ENCODE measurements at regions not wholly inside any gene's neighbourhood (a gene's known extent, or its start where the extent isn't known, plus 50 kb on each side); places are given as distances from the start of the nearest gene placed in this dataset.

DNA sequence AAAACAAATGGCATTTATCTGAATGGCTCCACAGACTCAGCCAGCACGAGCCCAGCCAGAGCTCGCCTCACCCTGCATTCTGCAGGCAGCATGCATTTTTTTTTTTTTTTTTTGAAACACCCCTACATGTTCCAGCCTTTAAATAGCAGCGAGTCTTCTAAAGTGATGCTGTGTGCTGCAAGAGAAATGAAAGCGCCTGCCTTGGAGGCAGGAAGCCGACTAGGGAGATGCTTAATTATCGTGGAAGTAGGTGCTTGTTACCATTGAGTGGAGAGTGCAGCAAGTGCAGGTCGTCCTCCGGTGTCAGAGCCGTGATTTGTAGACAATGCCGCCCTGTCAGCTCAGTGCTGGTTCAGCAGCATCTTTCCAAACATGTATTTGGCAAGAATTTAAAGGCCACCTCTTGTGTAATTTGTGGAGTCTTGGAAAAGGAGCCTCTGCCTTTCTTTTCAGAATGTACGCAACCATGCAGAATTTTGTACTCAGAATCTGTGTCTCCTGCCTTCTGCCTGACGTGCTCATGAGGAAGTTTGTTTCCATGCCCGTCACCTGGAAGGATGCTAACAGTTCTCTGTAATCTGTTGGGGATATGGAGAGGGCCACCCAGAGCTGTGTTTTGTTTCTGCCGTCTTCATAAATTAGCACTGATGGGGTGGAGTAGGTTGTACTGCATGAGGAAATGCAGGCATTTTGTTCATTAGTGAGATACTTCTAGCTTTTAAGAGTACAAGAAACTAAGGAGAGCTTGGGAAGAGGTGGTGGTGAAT, 345.9 kb upstream of the RGS6 start:
- DNase-seq, result no peak
- no peaks in the 10 kb centered on the region for H3K27me3 ChIP-seq (ENCODE audit: insufficient read depth, low read length, poor library complexity)
- peaks cover 6% of the 10 kb centered on the region; the same call in 1 of the 2 replicates for H3K79me2 ChIP-seq (ENCODE audit: insufficient read depth, low read length)
- ATAC-seq (ENCODE audit: insufficient read depth, low read depth), result no peak
- no peaks in the 10 kb centered on the region for H3K9me3 ChIP-seq (ENCODE audit: insufficient read depth, low read length, severe bottlenecking)
- H3K4me2 ChIP-seq (ENCODE audit: insufficient read depth, low read length), result no peak overlapping the region
- TF ChIP-seq EZH2 (IDR thresholded peaks at IDR 0.05; ENCODE audit: borderline replicate concordance, low read depth, low read length, severe bottlenecking), result no peak
- TF ChIP-seq, protein P1, sequence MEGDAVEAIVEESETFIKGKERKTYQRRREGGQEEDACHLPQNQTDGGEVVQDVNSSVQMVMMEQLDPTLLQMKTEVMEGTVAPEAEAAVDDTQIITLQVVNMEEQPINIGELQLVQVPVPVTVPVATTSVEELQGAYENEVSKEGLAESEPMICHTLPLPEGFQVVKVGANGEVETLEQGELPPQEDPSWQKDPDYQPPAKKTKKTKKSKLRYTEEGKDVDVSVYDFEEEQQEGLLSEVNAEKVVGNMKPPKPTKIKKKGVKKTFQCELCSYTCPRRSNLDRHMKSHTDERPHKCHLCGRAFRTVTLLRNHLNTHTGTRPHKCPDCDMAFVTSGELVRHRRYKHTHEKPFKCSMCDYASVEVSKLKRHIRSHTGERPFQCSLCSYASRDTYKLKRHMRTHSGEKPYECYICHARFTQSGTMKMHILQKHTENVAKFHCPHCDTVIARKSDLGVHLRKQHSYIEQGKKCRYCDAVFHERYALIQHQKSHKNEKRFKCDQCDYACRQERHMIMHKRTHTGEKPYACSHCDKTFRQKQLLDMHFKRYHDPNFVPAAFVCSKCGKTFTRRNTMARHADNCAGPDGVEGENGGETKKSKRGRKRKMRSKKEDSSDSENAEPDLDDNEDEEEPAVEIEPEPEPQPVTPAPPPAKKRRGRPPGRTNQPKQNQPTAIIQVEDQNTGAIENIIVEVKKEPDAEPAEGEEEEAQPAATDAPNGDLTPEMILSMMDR (IDR thresholded peaks at IDR 0.05; ENCODE audit: borderline replicate concordance, extremely low read depth, low read length, poor library complexity, severe bottlenecking), result no peak
- peaks cover 14% of the 10 kb centered on the region for H3K4me1 ChIP-seq (ENCODE audit: insufficient read depth, low read length)
- H3K4me3 ChIP-seq (ENCODE audit: low read depth in 1 of 2, low read length in 2 of 2), result no peak overlapping the region
- no peak overlapping the region for H3K27ac ChIP-seq (ENCODE audit: low read length)
- H2AFZ ChIP-seq (ENCODE audit: low read depth, low read length), result no peak overlapping the region
- no peak overlapping the region for H3K9ac ChIP-seq (ENCODE audit: low read depth, low read length)
- H4K20me1 ChIP-seq (ENCODE audit: insufficient read depth, low read length), result no peaks in the 10 kb centered on the region
- H3K36me3 ChIP-seq (ENCODE audit: insufficient read depth, low read length), result peaks cover 4% of the 10 kb centered on the region; the same call in 1 of the 2 replicates

DNA sequence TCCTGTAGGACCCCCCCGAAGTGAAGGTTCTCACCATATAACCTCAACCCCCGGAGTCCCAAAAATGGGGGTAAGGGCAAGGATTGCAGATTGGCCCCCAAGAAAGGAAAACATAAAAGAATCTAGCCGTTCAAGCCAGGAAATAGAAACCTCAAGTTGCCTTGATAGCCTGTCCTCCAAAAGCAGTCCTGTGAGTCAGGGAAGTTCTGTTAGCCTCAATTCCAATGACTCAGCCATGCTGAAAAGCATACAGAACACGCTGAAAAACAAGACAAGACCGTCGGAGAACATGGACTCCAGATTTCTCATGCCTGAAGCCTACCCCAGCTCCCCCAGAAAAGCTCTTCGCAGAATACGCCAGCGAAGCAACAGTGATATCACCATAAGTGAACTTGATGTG, 344.2 kb upstream of the RGS6 start:
- peaks cover 8% of the 10 kb centered on the region for H3K79me2 ChIP-seq (ENCODE audit: insufficient read depth, low read length)
- H4K20me1 ChIP-seq (ENCODE audit: insufficient read depth, low read length), result no peaks in the 10 kb centered on the region
- H3K36me3 ChIP-seq (ENCODE audit: insufficient read depth, low read length), result peaks cover 4% of the 10 kb centered on the region; the same call in 1 of the 2 replicates
- H3K4me1 ChIP-seq (ENCODE audit: insufficient read depth, low read length), result peaks cover 31% of the 10 kb centered on the region
- no peak overlapping the region for H3K4me3 ChIP-seq (ENCODE audit: low read depth in 1 of 2, low read length in 2 of 2)
- TF ChIP-seq EZH2 (IDR thresholded peaks at IDR 0.05; ENCODE audit: borderline replicate concordance, low read depth, low read length, severe bottlenecking), result no peak
- TF ChIP-seq, protein P1 (IDR thresholded peaks at IDR 0.05; ENCODE audit: borderline replicate concordance, extremely low read depth, low read length, poor library complexity, severe bottlenecking), result no peak
- no peak overlapping the region for H3K4me2 ChIP-seq (ENCODE audit: insufficient read depth, low read length)
- H3K27ac ChIP-seq (ENCODE audit: low read length), result no peak overlapping the region
- H3K27me3 ChIP-seq (ENCODE audit: insufficient read depth, low read length, poor library complexity), result no peaks in the 10 kb centered on the region
- no peaks in the 10 kb centered on the region for H3K9me3 ChIP-seq (ENCODE audit: insufficient read depth, low read length, severe bottlenecking)
- no peak overlapping the region for H2AFZ ChIP-seq (ENCODE audit: low read depth, low read length)
- DNase-seq (no peak), ATAC-seq (ENCODE audit: insufficient read depth, low read depth) (no peak)
- no peak overlapping the region for H3K9ac ChIP-seq (ENCODE audit: low read depth, low read length)

DNA sequence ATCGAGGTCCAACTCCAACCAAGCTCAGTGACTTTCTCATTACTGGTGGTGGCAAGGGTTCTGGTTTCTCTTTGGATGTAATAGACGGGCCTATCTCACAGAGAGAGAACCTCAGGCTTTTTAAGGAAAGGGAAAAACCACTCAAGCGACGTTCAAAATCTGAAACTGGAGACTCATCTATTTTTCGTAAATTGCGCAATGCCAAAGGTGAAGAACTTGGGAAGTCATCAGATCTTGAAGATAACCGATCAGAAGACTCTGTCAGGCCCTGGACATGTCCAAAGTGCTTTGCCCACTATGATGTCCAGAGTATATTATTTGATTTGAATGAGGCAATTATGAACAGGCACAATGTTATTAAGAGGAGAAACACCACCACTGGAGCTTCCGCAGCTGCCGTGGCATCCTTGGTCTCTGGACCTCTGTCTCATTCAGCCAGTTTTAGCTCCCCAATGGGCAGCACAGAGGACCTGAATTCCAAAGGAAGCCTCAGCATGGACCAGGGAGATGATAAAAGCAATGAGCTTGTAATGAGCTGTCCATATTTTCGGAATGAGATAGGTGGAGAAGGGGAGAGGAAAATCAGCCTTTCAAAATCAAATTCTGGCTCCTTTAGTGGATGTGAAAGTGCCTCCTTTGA, 343.5 kb upstream of the RGS6 start:
- H3K4me2 ChIP-seq (ENCODE audit: insufficient read depth, low read length), result no peak overlapping the region
- no peaks in the 10 kb centered on the region for H3K9me3 ChIP-seq (ENCODE audit: insufficient read depth, low read length, severe bottlenecking)
- DNase-seq (no peak), ATAC-seq (ENCODE audit: insufficient read depth, low read depth) (no peak)
- H3K4me3 ChIP-seq (ENCODE audit: low read depth in 1 of 2, low read length in 2 of 2), result no peak overlapping the region
- no peak overlapping the region for H2AFZ ChIP-seq (ENCODE audit: low read depth, low read length)
- H3K36me3 ChIP-seq (ENCODE audit: insufficient read depth, low read length), result peaks cover 4% of the 10 kb centered on the region; the same call in 1 of the 2 replicates
- no peak overlapping the region for H3K27ac ChIP-seq (ENCODE audit: low read length)
- H3K27me3 ChIP-seq (ENCODE audit: insufficient read depth, low read length, poor library complexity), result no peaks in the 10 kb centered on the region
- H3K79me2 ChIP-seq (ENCODE audit: insufficient read depth, low read length), result peaks cover 14% of the 10 kb centered on the region
- H4K20me1 ChIP-seq (ENCODE audit: insufficient read depth, low read length), result peaks cover 2% of the 10 kb centered on the region; the same call in 1 of the 2 replicates
- peaks cover 37% of the 10 kb centered on the region for H3K4me1 ChIP-seq (ENCODE audit: insufficient read depth, low read length)
- H3K9ac ChIP-seq (ENCODE audit: low read depth, low read length), result no peak overlapping the region
- no peak for TF ChIP-seq EZH2 (IDR thresholded peaks at IDR 0.05; ENCODE audit: borderline replicate concordance, low read depth, low read length, severe bottlenecking)
- TF ChIP-seq, protein P1 (IDR thresholded peaks at IDR 0.05; ENCODE audit: borderline replicate concordance, extremely low read depth, low read length, poor library complexity, severe bottlenecking), result no peak

Data from DND-41 (cell line).